GM23338 (cell line): ENCODE measurements at regions not wholly inside any gene's neighbourhood (a gene's known extent, or its start where the extent isn't known, plus 50 kb on each side); places are given as distances from the start of the nearest gene placed in this dataset.
"Not testable (repeated sequence)": the region's sequence is repeated elsewhere in the genome, so short reads cannot be mapped to it uniquely, and the experiment has no call there.

Experiments
- CREB1 ChIP-seq: fragments of 250-450 bp; sonication (Bioruptor Pico); IDR thresholded peaks from 2 replicates; pipeline ENCODE4 v1.5.0; 2020; ENCODE audit warnings: low read depth, mild to moderate bottlenecking, moderate library complexity
- CTCF ChIP-seq, 2 experiments: fragments of 200-600 bp in 1 of 2; sonication (generic) in 1 of 2; conservative IDR thresholded peaks; 2 replicates each; pipeline versions ENCODE4 v1.5.1 to v1.6.1; 2016 to 2017; ENCODE audit warnings: antibody characterized with exemption in 2 of 2, low read depth in 2 of 2, mild to moderate bottlenecking in 2 of 2, moderate library complexity in 1 of 2
- ETS1 ChIP-seq: IDR thresholded peaks from 2 replicates; pipeline ENCODE4 v1.6.1; 2016; ENCODE audit warnings: antibody characterized with exemption
- EZH2 ChIP-seq: fragments of 200-600 bp; sonication (generic); IDR thresholded peaks from one replicate; pipeline ENCODE4 v1.8.0; 2017; ENCODE audit warnings: antibody characterized with exemption, mild to moderate bottlenecking, low read depth; ENCODE audit not compliant: unreplicated experiment
- EZH2phosphoT487 ChIP-seq: fragments of 200-600 bp; sonication (generic); IDR thresholded peaks from one replicate; pipeline ENCODE4 v1.8.1; 2018; ENCODE audit warnings: antibody characterized with exemption; ENCODE audit not compliant: unreplicated experiment
- JUNB ChIP-seq: IDR thresholded peaks from one replicate; pipeline ENCODE4 v1.6.1; 2016; ENCODE audit warnings: antibody characterized with exemption; ENCODE audit not compliant: unreplicated experiment
- NANOG ChIP-seq: IDR thresholded peaks from 2 replicates; pipeline ENCODE4 v1.6.1; 2016; ENCODE audit warnings: antibody characterized with exemption, borderline replicate concordance
- POLR2AphosphoS5 ChIP-seq: IDR thresholded peaks from 2 replicates; pipeline ENCODE4 v1.6.1; 2016; ENCODE audit warnings: antibody characterized with exemption, low read depth
- STAT1 ChIP-seq: IDR thresholded peaks from one replicate; pipeline ENCODE4 v1.6.1; 2016; ENCODE audit warnings: antibody characterized with exemption; ENCODE audit not compliant: unreplicated experiment
- ZNF114 ChIP-seq: fragments of 250-450 bp; sonication (Bioruptor Pico); IDR thresholded peaks from 2 replicates; pipeline ENCODE4 v1.5.0; 2020; ENCODE audit warnings: mild to moderate bottlenecking, moderate library complexity
- ZNF331 ChIP-seq: fragments of 250-450 bp; sonication (Bioruptor Pico); IDR thresholded peaks from 2 replicates; pipeline ENCODE4 v1.5.0; 2020; ENCODE audit warnings: low read depth, mild to moderate bottlenecking, moderate library complexity
- TF ChIP-seq, protein P1 (sequence below): IDR thresholded peaks from one replicate; pipeline ENCODE4 v1.6.1; 2018; ENCODE audit warnings: antibody characterized with exemption; ENCODE audit not compliant: unreplicated experiment

DNA sequence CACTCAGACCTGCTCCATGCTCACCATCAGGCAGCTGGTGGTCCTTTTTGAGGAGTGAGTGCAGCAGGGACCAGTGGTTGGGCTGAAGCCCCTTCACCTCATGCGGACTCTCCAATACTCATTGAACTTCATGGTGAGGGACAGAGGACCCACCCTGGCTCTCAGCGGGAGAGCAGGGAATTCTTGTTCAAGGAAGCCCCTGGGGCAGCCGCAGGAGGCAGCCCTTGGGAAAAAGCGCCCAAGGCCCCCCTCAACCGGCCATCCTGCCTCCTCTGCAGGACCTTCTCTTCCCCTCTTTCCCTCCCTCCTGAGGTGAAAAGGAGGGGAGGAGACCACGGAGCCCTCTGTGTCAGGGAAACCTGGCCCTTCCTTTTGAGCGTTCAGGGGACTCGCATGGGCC is 4510.9 kb upstream of the OR11H1 start:
- TF ChIP-seq CTCF (conservative IDR thresholded peaks at IDR 0.05; ENCODE audit: low read depth in 2 of 2); EZH2; POLR2AphosphoS5; ZNF331 (CRISPR knock-in tag); JUNB; EZH2phosphoT487; ETS1; CREB1 (CRISPR knock-in tag); ZNF114 (CRISPR knock-in tag); NANOG; STAT1: not testable (repeated sequence)
- TF ChIP-seq, protein P1, sequence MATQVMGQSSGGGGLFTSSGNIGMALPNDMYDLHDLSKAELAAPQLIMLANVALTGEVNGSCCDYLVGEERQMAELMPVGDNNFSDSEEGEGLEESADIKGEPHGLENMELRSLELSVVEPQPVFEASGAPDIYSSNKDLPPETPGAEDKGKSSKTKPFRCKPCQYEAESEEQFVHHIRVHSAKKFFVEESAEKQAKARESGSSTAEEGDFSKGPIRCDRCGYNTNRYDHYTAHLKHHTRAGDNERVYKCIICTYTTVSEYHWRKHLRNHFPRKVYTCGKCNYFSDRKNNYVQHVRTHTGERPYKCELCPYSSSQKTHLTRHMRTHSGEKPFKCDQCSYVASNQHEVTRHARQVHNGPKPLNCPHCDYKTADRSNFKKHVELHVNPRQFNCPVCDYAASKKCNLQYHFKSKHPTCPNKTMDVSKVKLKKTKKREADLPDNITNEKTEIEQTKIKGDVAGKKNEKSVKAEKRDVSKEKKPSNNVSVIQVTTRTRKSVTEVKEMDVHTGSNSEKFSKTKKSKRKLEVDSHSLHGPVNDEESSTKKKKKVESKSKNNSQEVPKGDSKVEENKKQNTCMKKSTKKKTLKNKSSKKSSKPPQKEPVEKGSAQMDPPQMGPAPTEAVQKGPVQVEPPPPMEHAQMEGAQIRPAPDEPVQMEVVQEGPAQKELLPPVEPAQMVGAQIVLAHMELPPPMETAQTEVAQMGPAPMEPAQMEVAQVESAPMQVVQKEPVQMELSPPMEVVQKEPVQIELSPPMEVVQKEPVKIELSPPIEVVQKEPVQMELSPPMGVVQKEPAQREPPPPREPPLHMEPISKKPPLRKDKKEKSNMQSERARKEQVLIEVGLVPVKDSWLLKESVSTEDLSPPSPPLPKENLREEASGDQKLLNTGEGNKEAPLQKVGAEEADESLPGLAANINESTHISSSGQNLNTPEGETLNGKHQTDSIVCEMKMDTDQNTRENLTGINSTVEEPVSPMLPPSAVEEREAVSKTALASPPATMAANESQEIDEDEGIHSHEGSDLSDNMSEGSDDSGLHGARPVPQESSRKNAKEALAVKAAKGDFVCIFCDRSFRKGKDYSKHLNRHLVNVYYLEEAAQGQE = not testable (repeated sequence)
